ENCODE measurements at regions not wholly inside any gene's neighbourhood (a gene's known extent, or its start where the extent isn't known, plus 50 kb on each side); places are given as distances from the start of the nearest gene placed in this dataset.

GRCh38 chr14:100666403-100666802 lies 60.3 kb upstream of the DLK1 start:
- TF ChIP-seq, protein P1, sequence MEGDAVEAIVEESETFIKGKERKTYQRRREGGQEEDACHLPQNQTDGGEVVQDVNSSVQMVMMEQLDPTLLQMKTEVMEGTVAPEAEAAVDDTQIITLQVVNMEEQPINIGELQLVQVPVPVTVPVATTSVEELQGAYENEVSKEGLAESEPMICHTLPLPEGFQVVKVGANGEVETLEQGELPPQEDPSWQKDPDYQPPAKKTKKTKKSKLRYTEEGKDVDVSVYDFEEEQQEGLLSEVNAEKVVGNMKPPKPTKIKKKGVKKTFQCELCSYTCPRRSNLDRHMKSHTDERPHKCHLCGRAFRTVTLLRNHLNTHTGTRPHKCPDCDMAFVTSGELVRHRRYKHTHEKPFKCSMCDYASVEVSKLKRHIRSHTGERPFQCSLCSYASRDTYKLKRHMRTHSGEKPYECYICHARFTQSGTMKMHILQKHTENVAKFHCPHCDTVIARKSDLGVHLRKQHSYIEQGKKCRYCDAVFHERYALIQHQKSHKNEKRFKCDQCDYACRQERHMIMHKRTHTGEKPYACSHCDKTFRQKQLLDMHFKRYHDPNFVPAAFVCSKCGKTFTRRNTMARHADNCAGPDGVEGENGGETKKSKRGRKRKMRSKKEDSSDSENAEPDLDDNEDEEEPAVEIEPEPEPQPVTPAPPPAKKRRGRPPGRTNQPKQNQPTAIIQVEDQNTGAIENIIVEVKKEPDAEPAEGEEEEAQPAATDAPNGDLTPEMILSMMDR (IDR thresholded peaks at IDR 0.05; ENCODE audit: low read length) = no peak
- no peak for TF ChIP-seq EZH2phosphoT487 (IDR thresholded peaks at IDR 0.05; ENCODE audit: low read length)
